Sigmoid colon (tissue), 6 donors: ENCODE measurements at regions not wholly inside any gene's neighbourhood (a gene's known extent, or its start where the extent isn't known, plus 50 kb on each side); places are given as distances from the start of the nearest gene placed in this dataset.
"Not testable (repeated sequence)": the region's sequence is repeated elsewhere in the genome, so short reads cannot be mapped to it uniquely, and the experiment has no call there.

Experiments used
- DNase-seq: peaks from one replicate; pipeline ENCODE4 v3.0.0-alpha.2; 2019
- H3K27ac ChIP-seq, 4 donors: fragments of 200-600 bp; sonication (generic); one replicate each; pipeline ENCODE4 v1.5.1; 2016 to 2019; ENCODE audit warnings: mild to moderate bottlenecking in 1 of 4
- H3K27me3 ChIP-seq, 3 donors: fragments of 200-600 bp; sonication (generic); one replicate each; pipeline ENCODE4 v1.5.1; 2019; ENCODE audit warnings: mild to moderate bottlenecking in 1 of 3
- H3K36me3 ChIP-seq, 4 donors: fragments of 200-600 bp; sonication (generic); one replicate each; pipeline ENCODE4 v1.5.1; 2016 to 2019
- H3K4me1 ChIP-seq, 4 donors: fragments of 200-600 bp; sonication (generic); one replicate each; pipeline ENCODE4 v1.5.1; 2017 to 2019
- H3K4me3 ChIP-seq, 4 donors: fragments of 200-600 bp; sonication (generic); one replicate each; pipeline ENCODE4 v1.5.1; 2017 to 2019; ENCODE audit warnings: mild to moderate bottlenecking in 2 of 4, moderate library complexity in 1 of 4
- H3K9me3 ChIP-seq, 4 donors: fragments of 200-600 bp in 3 of 4; sonication (generic) in 3 of 4; one replicate each; pipeline versions ENCODE4 v1.5.1 to v1.6.1; 2013 to 2019
- CTCF ChIP-seq, 4 experiments: fragments of 450-650 bp in 3 of 4; fragments of 200-600 bp in 1 of 4; IDR thresholded peaks; one replicate each; pipeline ENCODE4 v1.5.1; 2016 to 2019; ENCODE audit warnings: antibody characterized with exemption in 4 of 4, mild to moderate bottlenecking in 3 of 4, moderate library complexity in 2 of 4
- EP300 ChIP-seq, 4 donors: sonication (generic); formaldehyde crosslinking; IDR thresholded peaks; one replicate each; pipeline ENCODE4 v1.6.1; 2017; ENCODE audit warnings: antibody characterized with exemption in 4 of 4
- POLR2A ChIP-seq, 2 donors: fragments of 450-650 bp; IDR thresholded peaks; one replicate each; pipeline ENCODE4 v1.6.1; 2016; ENCODE audit warnings: antibody characterized with exemption in 2 of 2, mild to moderate bottlenecking in 2 of 2, moderate library complexity in 2 of 2
- POLR2AphosphoS5 ChIP-seq, 4 donors: sonication (generic); formaldehyde crosslinking; IDR thresholded peaks; one replicate each; pipeline ENCODE4 v1.6.1; 2017; ENCODE audit warnings: antibody characterized with exemption in 4 of 4
- WGBS, 2 donors: extraction: QIAGEN DNeasy Blood & Tissue Kit; methylation state at CpG; one replicate each; pipeline ENCODE4 v1.1.7; 2013; 5-methylcytosine and 5-hydroxymethylcytosine counted together
- intact Hi-C: fragments of 100-400 bp; cut with DNase I; formaldehyde crosslinking; loops from one replicate; pipeline ENCODE4 v1.15.1; 2023
- donor health status: healthy with polysubstance abuse.
- donor health status: healthy.

GRCh38 chr13:50247223-50247622, 232.0 kb downstream of the KCNRG start:
- Histone ChIP-seq H3K4me3 (no peak overlapping the region), H3K36me3 (no peaks in the 10 kb centered on the region), H3K27me3 (no peaks in the 10 kb centered on the region), H3K27ac (no peak overlapping the region), H3K9me3 (no peaks in the 10 kb centered on the region), H3K4me1 (no peaks in the 10 kb centered on the region)
- intact Hi-C loops: no loop called here
- 91 to 96% methylated on average over 1 of the region's 1 CpG for WGBS, 2 donors
- TF ChIP-seq POLR2A (IDR thresholded peaks at IDR 0.05): no peak
- TF ChIP-seq POLR2AphosphoS5 (IDR thresholded peaks at IDR 0.05): no peak
- TF ChIP-seq EP300 (IDR thresholded peaks at IDR 0.05): no peak
- TF ChIP-seq CTCF (IDR thresholded peaks at IDR 0.05): no peak
- no peak for DNase-seq

- no peak for DNase-seq
- TF ChIP-seq POLR2AphosphoS5 (IDR thresholded peaks at IDR 0.05) (no peak), POLR2A (IDR thresholded peaks at IDR 0.05) (no peak), CTCF (IDR thresholded peaks at IDR 0.05) (no peak), EP300 (IDR thresholded peaks at IDR 0.05) (no peak)
- Histone ChIP-seq H3K4me1 (no peaks in the 10 kb centered on the region), H3K9me3 (no peaks in the 10 kb centered on the region), H3K4me3 (no peak overlapping the region), H3K27me3 (no peaks in the 10 kb centered on the region), H3K36me3 (no peaks in the 10 kb centered on the region), H3K27ac (no peak overlapping the region)
- 76 to 92% methylated on average over 3 of the region's 3 CpGs for WGBS, 2 donors
- intact Hi-C loops: no loop called here
Measured at GRCh38 chr13:50248516-50249143, 233.4 kb downstream of the KCNRG start.

GRCh38 chr13:50249144-50249521, 233.9 kb downstream of the KCNRG start:
- Histone ChIP-seq H3K27ac (no peak overlapping the region), H3K27me3 (no peaks in the 10 kb centered on the region), H3K9me3 (no peaks in the 10 kb centered on the region), H3K4me1 (no peaks in the 10 kb centered on the region), H3K36me3 (no peaks in the 10 kb centered on the region), H3K4me3 (no peak overlapping the region)
- DNase-seq: no peak
- 96 to 97% methylated on average over 1 of the region's 1 CpG for WGBS, 2 donors
- intact Hi-C loops: no loop called here
- TF ChIP-seq EP300 (IDR thresholded peaks at IDR 0.05): no peak
- TF ChIP-seq POLR2AphosphoS5 (IDR thresholded peaks at IDR 0.05): no peak
- TF ChIP-seq POLR2A (IDR thresholded peaks at IDR 0.05): no peak
- no peak for TF ChIP-seq CTCF (IDR thresholded peaks at IDR 0.05)

- H3K27me3 ChIP-seq: no peaks in the 10 kb centered on the region
- TF ChIP-seq CTCF (IDR thresholded peaks at IDR 0.05) (no peak), POLR2AphosphoS5 (IDR thresholded peaks at IDR 0.05) (no peak), EP300 (IDR thresholded peaks at IDR 0.05) (no peak), POLR2A (IDR thresholded peaks at IDR 0.05) (no peak)
- H3K9me3 ChIP-seq: no peaks in the 10 kb centered on the region
- intact Hi-C loops: no loop called here
- H3K36me3 ChIP-seq: no peaks in the 10 kb centered on the region
- WGBS, 2 donors: 65 to 76% methylated on average over 7 of the region's 7 CpGs
- no peaks in the 10 kb centered on the region for H3K4me1 ChIP-seq
- no peak overlapping the region for H3K4me3 ChIP-seq
- DNase-seq: no peak
- H3K27ac ChIP-seq: no peak overlapping the region
Measured at GRCh38 chr13:50250401-50250800, 235.2 kb downstream of the KCNRG start.

GRCh38 chr13:50255639-50256038, 240.4 kb downstream of the KCNRG start:
- 77 to 79% methylated on average over 1 of the region's 1 CpG for WGBS, 2 donors
- no peak for DNase-seq
- Histone ChIP-seq H3K9me3 (no peaks in the 10 kb centered on the region), H3K36me3 (no peaks in the 10 kb centered on the region), H3K4me1 (no peaks in the 10 kb centered on the region), H3K27ac (no peak overlapping the region), H3K4me3 (no peak overlapping the region), H3K27me3 (no peaks in the 10 kb centered on the region)
- TF ChIP-seq POLR2AphosphoS5 (IDR thresholded peaks at IDR 0.05): no peak
- TF ChIP-seq EP300 (IDR thresholded peaks at IDR 0.05): no peak
- no peak for TF ChIP-seq POLR2A (IDR thresholded peaks at IDR 0.05)
- no peak for TF ChIP-seq CTCF (IDR thresholded peaks at IDR 0.05)
- intact Hi-C loops: no loop called here

GRCh38 chr13:50256536-50257321, 241.5 kb downstream of the KCNRG start:
- H3K27ac ChIP-seq, H3K36me3 ChIP-seq, H3K4me1 ChIP-seq, H3K4me3 ChIP-seq, H3K9me3 ChIP-seq, intact Hi-C loops, H3K27me3 ChIP-seq, DNase-seq: not testable (repeated sequence)
- WGBS, 2 donors: 87 to 90% methylated on average over 6 of the region's 6 CpGs
